GM12873 (cell line): ENCODE measurements at regions not wholly inside any gene's neighbourhood (a gene's known extent, or its start where the extent isn't known, plus 50 kb on each side); places are given as distances from the start of the nearest gene placed in this dataset.

Experiments
- CTCF ChIP-seq: IDR thresholded peaks from 2 replicates; pipeline ENCODE4 v1.5.1; 2012; ENCODE audit warnings: low read depth, mild to moderate bottlenecking, moderate library complexity, low read length, control low read depth; ENCODE audit not compliant: insufficient read depth; ENCODE audit errors: missing control alignments

GRCh38 chr18:10370716-10371115 is 83.7 kb upstream of the APCDD1 start:
- no peak for TF ChIP-seq CTCF

- no peak for TF ChIP-seq CTCF
These were observed 83.3 kb upstream of the APCDD1 start for GRCh38 chr18:10371165-10371564.

GRCh38 chr18:10374195-10374594 is 80.2 kb upstream of the APCDD1 start:
- no peak for TF ChIP-seq CTCF

GRCh38 chr18:10374636-10375293 is 79.7 kb upstream of the APCDD1 start:
- no peak for TF ChIP-seq CTCF

GRCh38 chr18:10376731-10377130 is 77.7 kb upstream of the APCDD1 start:
- no peak for TF ChIP-seq CTCF

- no peak for TF ChIP-seq CTCF
These were observed 76.5 kb upstream of the APCDD1 start for GRCh38 chr18:10377956-10378355.

GRCh38 chr18:10378688-10379420 is 75.6 kb upstream of the APCDD1 start:
- no peak for TF ChIP-seq CTCF
